NT2/D1 (cell line): ENCODE measurements at regions not wholly inside any gene's neighbourhood (a gene's known extent, or its start where the extent isn't known, plus 50 kb on each side); places are given as distances from the start of the nearest gene placed in this dataset.

Experiments
- DNase-seq: peaks from one replicate; pipeline ENCODE4 v3.0.0-alpha.2; 2011; ENCODE audit warnings: low read depth, low spot score
- H3K27me3 ChIP-seq: 2 replicates; pipeline ENCODE4 v1.6.0; 2011; ENCODE audit warnings: mild to moderate bottlenecking; ENCODE audit not compliant: insufficient read length, insufficient read depth
- H3K36me3 ChIP-seq: 2 replicates; pipeline ENCODE4 v1.6.1; 2011; ENCODE audit warnings: mild to moderate bottlenecking, low read length, mixed read lengths; ENCODE audit not compliant: insufficient read depth, insufficient read length
- H3K4me1 ChIP-seq: 2 replicates; pipeline ENCODE4 v1.5.1; 2011; ENCODE audit not compliant: insufficient read depth, insufficient read length
- H3K4me3 ChIP-seq: 2 replicates; pipeline ENCODE4 v1.5.1; 2011; ENCODE audit warnings: low read depth; ENCODE audit not compliant: insufficient read length
- H3K9ac ChIP-seq: 2 replicates; pipeline ENCODE4 v1.6.0; 2011; ENCODE audit warnings: low read depth; ENCODE audit not compliant: insufficient read length
- H3K9me3 ChIP-seq: 2 replicates; pipeline ENCODE4 v1.5.1; 2011; ENCODE audit warnings: mild to moderate bottlenecking, low read length; ENCODE audit not compliant: insufficient read depth
- SUZ12 ChIP-seq: IDR thresholded peaks from 2 replicates; pipeline ENCODE4 v1.6.1; 2011; ENCODE audit not compliant: insufficient read length, insufficient read depth; ENCODE audit errors: extremely low read depth
- YY1 ChIP-seq: IDR thresholded peaks from 2 replicates; pipeline ENCODE4 v1.6.1; 2011; ENCODE audit not compliant: insufficient read length, insufficient read depth
- ZNF274 ChIP-seq: IDR thresholded peaks from 2 replicates; pipeline ENCODE4 v1.6.1; 2011; ENCODE audit warnings: mild to moderate bottlenecking, low read depth, low read length

DNA sequence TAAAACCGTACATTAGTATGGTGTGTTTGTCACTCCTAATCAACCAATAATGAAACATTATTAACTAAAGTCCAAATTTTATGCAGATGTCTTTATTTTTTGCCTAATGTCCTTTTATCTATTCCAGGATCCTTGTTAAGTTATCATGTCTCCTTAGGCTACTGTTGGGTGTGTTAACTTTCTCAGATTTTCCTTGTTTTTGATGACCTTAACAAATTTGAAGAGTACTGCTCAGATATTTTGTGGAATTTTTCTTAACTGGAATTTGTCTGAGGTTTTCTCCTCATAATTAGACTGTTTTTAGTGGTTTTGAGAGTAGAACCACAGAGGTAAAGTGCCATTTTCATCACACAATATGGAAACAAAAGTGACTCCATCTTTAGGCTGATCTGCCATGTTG, 406.3 kb downstream of the MEI4 start:
- DNase-seq: no peak
- TF ChIP-seq YY1 (no peak), SUZ12 (no peak), ZNF274 (no peak)
- no peaks in the 10 kb centered on the region for H3K9me3 ChIP-seq

DNA sequence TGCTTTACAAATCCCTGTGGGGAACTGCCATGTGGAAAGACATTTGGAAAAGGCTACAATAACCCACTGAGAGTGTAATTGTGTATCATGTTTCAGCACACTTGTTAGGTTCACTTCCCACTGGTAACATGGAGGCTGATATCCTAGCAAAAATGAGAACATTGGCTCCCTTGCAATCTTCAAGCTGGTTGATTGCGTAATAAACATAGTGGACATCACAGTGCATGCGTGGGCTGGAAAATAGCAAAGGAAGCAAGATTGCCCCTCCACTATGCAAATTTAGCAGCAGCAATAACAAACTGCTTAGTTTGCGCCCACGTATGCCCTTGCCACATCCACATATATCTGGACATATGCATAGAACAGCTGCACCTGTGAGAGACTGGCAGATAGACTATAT, 410.2 kb downstream of the MEI4 start:
- H3K9me3 ChIP-seq: no peaks in the 10 kb centered on the region
- no peak for TF ChIP-seq ZNF274
- TF ChIP-seq YY1: no peak
- no peak for TF ChIP-seq SUZ12

More for the DNA sequence above, 406.3 kb downstream of the MEI4 start:
- H3K36me3 ChIP-seq: no peaks in the 10 kb centered on the region
- H3K4me3 ChIP-seq: no peak overlapping the region
- H3K4me1 ChIP-seq: no peaks in the 10 kb centered on the region
- no peak overlapping the region for H3K9ac ChIP-seq
- H3K27me3 ChIP-seq: no peaks in the 10 kb centered on the region

DNA sequence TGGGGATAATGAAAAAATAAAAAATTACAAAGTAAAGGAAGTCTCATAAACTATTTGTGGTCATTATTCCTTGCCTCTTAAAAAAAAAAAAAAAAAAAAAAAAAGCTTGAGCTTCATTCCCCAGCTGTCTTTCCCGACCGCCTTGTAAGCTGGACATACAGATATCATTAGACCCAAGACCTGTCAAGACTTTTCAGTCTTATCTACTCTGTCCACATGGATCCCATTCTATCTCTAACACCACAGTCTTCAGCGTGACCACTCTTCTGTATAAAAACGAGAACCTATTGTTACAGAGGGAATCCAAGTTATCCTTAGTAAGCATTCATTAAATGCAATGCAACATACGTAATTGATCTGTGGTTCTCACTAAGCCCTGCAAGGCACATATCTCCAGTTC, 423.5 kb downstream of the MEI4 start:
- Histone ChIP-seq H3K36me3 (no peaks in the 10 kb centered on the region), H3K27me3 (no peaks in the 10 kb centered on the region)

More for the DNA sequence above, 410.2 kb downstream of the MEI4 start:
- no peaks in the 10 kb centered on the region for H3K27me3 ChIP-seq
- H3K9ac ChIP-seq: no peak overlapping the region
- H3K36me3 ChIP-seq: no peaks in the 10 kb centered on the region
- H3K4me1 ChIP-seq: no peaks in the 10 kb centered on the region
- no peak overlapping the region for H3K4me3 ChIP-seq
- no peak for DNase-seq

DNA sequence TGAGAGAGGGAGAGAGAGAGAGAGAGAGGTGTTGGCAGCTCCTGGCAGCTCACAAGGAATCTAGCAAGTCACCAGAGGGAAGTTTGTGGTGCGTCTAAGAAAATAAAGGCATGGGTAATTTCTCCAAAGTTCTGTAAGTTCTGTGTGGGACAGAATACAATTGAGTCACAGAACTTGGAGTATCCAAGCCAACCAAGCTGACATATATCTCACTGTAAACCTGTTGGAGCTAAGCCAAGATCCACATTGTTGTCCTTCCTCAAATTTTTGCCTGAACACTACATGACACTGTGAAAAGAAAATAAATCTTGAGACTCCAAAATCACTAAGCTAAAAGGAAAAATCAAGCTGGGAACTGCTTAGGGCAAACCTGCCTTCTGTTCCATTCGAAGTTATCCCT, 436.7 kb downstream of the MEI4 start:
- Histone ChIP-seq H3K9ac (no peak overlapping the region), H3K9me3 (peaks cover 5% of the 10 kb centered on the region; the same call in 1 of the 2 replicates), H3K4me1 (no peaks in the 10 kb centered on the region), H3K27me3 (peaks cover 3% of the 10 kb centered on the region), H3K4me3 (no peak overlapping the region), H3K36me3 (no peaks in the 10 kb centered on the region)
- DNase-seq: no peak
- TF ChIP-seq SUZ12 (no peak), YY1 (no peak), ZNF274 (no peak)

More for the DNA sequence above, 423.5 kb downstream of the MEI4 start:
- no peaks in the 10 kb centered on the region for H3K4me1 ChIP-seq
- no peak for DNase-seq
- H3K9me3 ChIP-seq: no peaks in the 10 kb centered on the region
- TF ChIP-seq SUZ12: no peak
- no peak overlapping the region for H3K4me3 ChIP-seq
- no peak overlapping the region for H3K9ac ChIP-seq

DNA sequence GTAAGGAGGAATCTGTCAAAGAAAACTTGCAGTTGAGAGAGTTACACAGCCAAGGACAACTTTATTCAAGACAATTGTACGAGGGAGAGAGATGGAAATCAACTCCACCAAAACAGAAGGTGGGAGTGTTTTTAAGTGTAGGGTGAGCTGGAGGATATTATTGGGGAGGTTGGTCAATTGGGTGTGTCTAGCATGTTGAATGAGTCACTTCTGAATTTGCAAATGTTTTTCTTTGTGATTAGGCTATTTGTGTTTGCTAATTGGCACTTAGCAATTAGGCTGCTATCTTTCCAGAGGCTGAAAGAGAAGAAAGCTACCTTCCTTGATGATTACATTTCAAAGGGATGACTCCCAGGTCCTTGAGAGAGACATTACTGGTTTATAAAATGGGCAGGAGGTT, 441.1 kb downstream of the MEI4 start:
- Histone ChIP-seq H3K4me3 (no peak overlapping the region), H3K36me3 (no peaks in the 10 kb centered on the region), H3K9ac (no peak overlapping the region), H3K9me3 (peaks cover 5% of the 10 kb centered on the region; the same call in 1 of the 2 replicates), H3K27me3 (peaks cover 3% of the 10 kb centered on the region), H3K4me1 (no peaks in the 10 kb centered on the region)
- no peak for TF ChIP-seq SUZ12
- no peak for TF ChIP-seq ZNF274
- no peak for TF ChIP-seq YY1
- peak; percentile 16 for DNase-seq

DNA sequence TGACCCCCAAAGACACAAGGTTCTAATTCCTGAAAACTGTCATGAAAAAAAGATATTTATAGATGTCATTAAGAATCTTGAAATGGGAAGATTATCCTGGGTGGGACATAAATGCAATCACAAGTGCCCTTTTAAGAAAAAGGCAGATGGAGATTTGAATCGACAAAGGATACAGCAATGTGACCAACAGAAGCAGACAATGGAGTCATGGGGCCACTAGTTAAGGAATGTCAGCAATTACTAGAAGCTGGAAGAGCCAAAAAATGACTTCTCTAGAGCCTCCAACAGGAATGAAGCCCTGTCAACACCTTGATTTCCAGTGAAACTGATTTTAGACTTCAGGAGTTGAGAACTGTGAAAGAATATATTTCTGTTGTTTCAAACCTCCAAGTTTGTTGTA, 448.5 kb downstream of the MEI4 start:
- Histone ChIP-seq H3K9ac (no peak overlapping the region), H3K4me1 (no peaks in the 10 kb centered on the region), H3K4me3 (no peak overlapping the region), H3K36me3 (no peaks in the 10 kb centered on the region), H3K27me3 (no peaks in the 10 kb centered on the region), H3K9me3 (no peaks in the 10 kb centered on the region)
- TF ChIP-seq SUZ12: no peak
- TF ChIP-seq YY1: no peak
- no peak for TF ChIP-seq ZNF274
- DNase-seq: no peak

DNA sequence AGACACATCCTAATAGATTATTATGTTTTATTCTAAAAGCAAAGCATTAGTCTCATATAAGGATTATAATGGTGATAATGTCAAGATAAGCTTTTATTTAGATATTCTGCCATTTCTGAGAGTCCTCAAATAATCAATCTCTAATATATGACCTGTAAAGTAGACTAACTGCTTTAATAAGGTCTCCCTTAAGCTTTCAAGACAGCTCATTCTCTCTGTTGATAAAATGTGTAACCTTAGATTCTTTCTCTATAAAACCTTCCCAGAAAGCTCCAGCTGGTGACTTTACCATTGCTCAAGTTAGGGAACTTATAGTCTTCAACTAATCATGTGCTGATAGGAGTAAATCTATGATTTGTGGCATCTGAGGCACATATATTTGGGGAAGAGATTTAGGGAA, 457.8 kb downstream of the MEI4 start:
- no peak for TF ChIP-seq YY1
- TF ChIP-seq ZNF274: no peak
- no peak for TF ChIP-seq SUZ12
- no peak overlapping the region for H3K9ac ChIP-seq
- no peaks in the 10 kb centered on the region for H3K9me3 ChIP-seq
- no peak for DNase-seq
- H3K36me3 ChIP-seq: no peaks in the 10 kb centered on the region
- no peaks in the 10 kb centered on the region for H3K27me3 ChIP-seq
- H3K4me3 ChIP-seq: no peak overlapping the region
- H3K4me1 ChIP-seq: no peaks in the 10 kb centered on the region

DNA sequence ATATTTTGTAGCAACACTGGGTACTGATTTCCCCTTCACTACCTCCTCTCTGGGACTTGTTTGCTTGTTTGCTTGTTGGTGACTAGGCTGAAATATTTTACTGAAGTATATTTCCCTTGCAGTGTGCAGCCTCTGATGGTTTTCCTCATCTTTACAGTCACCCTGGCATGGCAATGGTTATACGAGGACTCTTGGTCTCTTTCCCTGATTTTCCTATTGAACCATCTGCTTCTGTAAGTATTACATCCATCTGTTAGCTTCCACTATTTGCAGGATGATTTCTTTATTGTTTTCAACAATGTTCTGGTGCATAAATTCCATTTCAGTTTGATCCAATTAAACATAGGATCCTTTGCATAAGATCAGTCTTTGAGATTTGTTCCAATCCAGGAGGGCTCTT, 465.1 kb downstream of the MEI4 start:
- Histone ChIP-seq H3K9ac (no peak overlapping the region), H3K9me3 (no peaks in the 10 kb centered on the region), H3K4me1 (no peaks in the 10 kb centered on the region), H3K4me3 (no peak overlapping the region), H3K36me3 (no peaks in the 10 kb centered on the region), H3K27me3 (no peaks in the 10 kb centered on the region)
- TF ChIP-seq SUZ12 (no peak), YY1 (no peak), ZNF274 (no peak)
- no peak for DNase-seq
